Ovary (tissue), 7 donors: ENCODE measurements at regions not wholly inside any gene's neighbourhood (a gene's known extent, or its start where the extent isn't known, plus 50 kb on each side); places are given as distances from the start of the nearest gene placed in this dataset.
"Not testable (repeated sequence)": the region's sequence is repeated elsewhere in the genome, so short reads cannot be mapped to it uniquely, and the experiment has no call there.

ENCODE experiments used
- DNase-seq, 5 donors: peaks; one replicate each; pipeline ENCODE4 v3.0.0-alpha.2; 2019 to 2020
- H3K27ac ChIP-seq, 2 donors: fragments of 200-600 bp; one replicate each; pipeline versions ENCODE4 v1.5.1 to v1.8.0; 2019 to 2022
- H3K27me3 ChIP-seq: fragments of 200-600 bp; one replicate; pipeline ENCODE4 v1.8.0; 2022
- H3K36me3 ChIP-seq: fragments of 200-600 bp; sonication (generic); one replicate; pipeline ENCODE4 v1.5.1; 2019
- H3K4me1 ChIP-seq: one replicate; pipeline ENCODE4 v1.8.1; 2013; ENCODE audit warnings: mild to moderate bottlenecking, moderate library complexity; ENCODE audit not compliant: insufficient read depth
- H3K4me3 ChIP-seq: fragments of 200-600 bp; sonication (generic); one replicate; pipeline ENCODE4 v1.5.1; 2017
- H3K9me3 ChIP-seq, 2 donors: fragments of 200-600 bp in 1 of 2; sonication (generic) in 1 of 2; one replicate each; pipeline versions ENCODE4 v1.5.1 to v1.8.1; 2013 to 2019; ENCODE audit warnings: mild to moderate bottlenecking in 1 of 2, moderate library complexity in 1 of 2
- CTCF ChIP-seq, 3 donors: fragments of 450-650 bp in 2 of 3; fragments of 200-600 bp in 1 of 3; IDR thresholded peaks; one replicate each; pipeline versions ENCODE4 v1.5.1 to v1.8.0; 2016 to 2022; ENCODE audit warnings: antibody characterized with exemption in 3 of 3, mild to moderate bottlenecking in 1 of 3
- EP300 ChIP-seq: sonication (generic); formaldehyde crosslinking; IDR thresholded peaks from one replicate; pipeline ENCODE4 v1.6.1; 2017; ENCODE audit warnings: antibody characterized with exemption
- POLR2A ChIP-seq: fragments of 450-650 bp; IDR thresholded peaks from one replicate; pipeline ENCODE4 v1.6.1; 2017; ENCODE audit warnings: antibody characterized with exemption, mild to moderate bottlenecking, moderate library complexity
- WGBS, 3 donors: extraction: QIAGEN DNeasy Blood & Tissue Kit in 1 of 3; methylation state at CpG; one replicate each; pipeline versions ENCODE4 v1.1.5 to v1.1.7; 2013 to 2017; 5-methylcytosine and 5-hydroxymethylcytosine counted together
- intact Hi-C, 4 donors: fragments of 100-400 bp; cut with DNase I; formaldehyde crosslinking; loops; one replicate each; pipeline versions ENCODE4 v1.11.0 to v1.15.1; 2022 to 2023
- donor health status: DM: no; HTN: no; CAD: no; lungs with moderate emphysema.
- donor health status: DM: no; HTN: no; CAD: no.
- donor health status: Bipolar disorder and iron deficiency.
- donor health status: DM: no; HTN: no; CAD: no.
- donor health status: DM: yes; HTN: yes; CAD: no.

GRCh38 chr11:23769214-23769613, 727.6 kb upstream of the LUZP2 start:
- H3K27me3 ChIP-seq = no peaks in the 10 kb centered on the region
- no peaks in the 10 kb centered on the region for H3K4me1 ChIP-seq
- WGBS, 3 donors = 84 to 91% (median 88%) methylated on average over 1 of the region's 1 CpG
- no peak overlapping the region for H3K27ac ChIP-seq
- intact Hi-C loops = no loop called here
- H3K9me3 ChIP-seq = no peaks in the 10 kb centered on the region
- DNase-seq = no peak
- H3K36me3 ChIP-seq = no peaks in the 10 kb centered on the region
- TF ChIP-seq EP300 = no peak
- TF ChIP-seq POLR2A = no peak
- no peak for TF ChIP-seq CTCF (IDR thresholded peaks at IDR 0.05)
- H3K4me3 ChIP-seq = no peak overlapping the region

- no peaks in the 10 kb centered on the region for H3K4me1 ChIP-seq
- WGBS, 3 donors = 3 to 31% (median 15%) methylated on average over 1 of the region's 1 CpG
- intact Hi-C loops = no loop called here
- no peak overlapping the region for H3K4me3 ChIP-seq
- no peaks in the 10 kb centered on the region for H3K36me3 ChIP-seq
- DNase-seq = no peak
- no peaks in the 10 kb centered on the region for H3K27me3 ChIP-seq
- no peak for TF ChIP-seq POLR2A
- no peak overlapping the region for H3K27ac ChIP-seq
- no peaks in the 10 kb centered on the region for H3K9me3 ChIP-seq
These were observed 724.8 kb upstream of the LUZP2 start for GRCh38 chr11:23772081-23772480.

- TF ChIP-seq CTCF (IDR thresholded peaks at IDR 0.05) = no peak
- no peak for TF ChIP-seq POLR2A
- TF ChIP-seq EP300 = no peak
- H3K27ac ChIP-seq = no peak overlapping the region
- H3K27me3 ChIP-seq = peaks cover 4% of the 10 kb centered on the region
- intact Hi-C loops = no loop called here
- no peak overlapping the region for H3K4me3 ChIP-seq
- 60 to 75% (median 72%) methylated on average over 1 of the region's 1 CpG for WGBS, 3 donors
- no peaks in the 10 kb centered on the region for H3K4me1 ChIP-seq
- H3K36me3 ChIP-seq = no peaks in the 10 kb centered on the region
- DNase-seq = no peak
- H3K9me3 ChIP-seq = no peaks in the 10 kb centered on the region
These were observed 717.9 kb upstream of the LUZP2 start for GRCh38 chr11:23778971-23779370.

- intact Hi-C loops = no loop called here
- H3K27me3 ChIP-seq = peaks cover 4% of the 10 kb centered on the region
- TF ChIP-seq CTCF (IDR thresholded peaks at IDR 0.05) = no peak
- TF ChIP-seq EP300 = no peak
- TF ChIP-seq POLR2A = no peak
- H3K27ac ChIP-seq = no peak overlapping the region
- H3K9me3 ChIP-seq = no peaks in the 10 kb centered on the region
- no peaks in the 10 kb centered on the region for H3K36me3 ChIP-seq
- H3K4me1 ChIP-seq = no peaks in the 10 kb centered on the region
- H3K4me3 ChIP-seq = no peak overlapping the region
- no peak for DNase-seq
These were observed 716.6 kb upstream of the LUZP2 start for GRCh38 chr11:23780231-23780630.

DNA sequence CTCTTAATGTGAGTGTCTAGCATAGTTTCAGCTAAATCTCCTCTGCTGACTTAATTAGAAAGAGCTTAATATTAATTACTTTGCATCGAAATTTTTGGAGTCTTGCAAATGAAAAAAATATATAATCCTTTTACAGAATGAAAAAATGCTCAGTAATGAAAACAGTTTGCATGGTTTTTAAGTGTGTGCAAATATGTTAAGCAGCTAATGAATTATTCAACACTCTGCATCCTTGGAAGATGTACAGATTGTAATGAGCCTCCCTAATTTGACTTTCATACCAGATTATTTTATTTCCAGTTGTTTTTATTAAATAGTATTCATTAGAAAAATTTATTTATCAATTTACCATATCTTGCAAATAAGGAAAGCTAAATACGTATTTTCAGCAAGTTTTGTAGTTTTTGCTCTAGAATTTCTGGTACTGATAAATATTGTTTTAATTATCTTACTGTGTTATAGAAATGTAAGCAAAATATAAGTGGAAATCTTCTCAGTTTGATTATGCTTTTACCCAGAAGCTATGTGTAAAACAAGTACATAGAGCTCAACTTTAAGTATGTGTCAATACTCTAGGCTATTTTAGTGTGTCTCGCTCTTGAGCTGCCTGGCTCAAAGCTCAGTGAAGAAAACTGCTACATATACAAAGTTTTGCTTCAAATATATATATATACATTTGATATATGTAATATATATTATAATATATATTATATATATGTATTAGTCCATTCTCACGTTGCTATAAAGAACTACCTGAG, 714.9 kb upstream of the LUZP2 start:
- Histone ChIP-seq H3K9me3 (no peaks in the 10 kb centered on the region), H3K27ac (no peak overlapping the region), H3K4me1 (no peaks in the 10 kb centered on the region), H3K36me3 (no peaks in the 10 kb centered on the region), H3K4me3 (no peak overlapping the region), H3K27me3 (peaks cover 4% of the 10 kb centered on the region)
- TF ChIP-seq POLR2A = no peak
- TF ChIP-seq CTCF (IDR thresholded peaks at IDR 0.05) = no peak
- no peak for TF ChIP-seq EP300
- 72 to 77% (median 75%) methylated on average over 4 of the region's 4 CpGs for WGBS, 3 donors
- intact Hi-C loops = no loop called here
- no peak for DNase-seq

- H3K27ac ChIP-seq, intact Hi-C loops, H3K27me3 ChIP-seq, H3K36me3 ChIP-seq, H3K9me3 ChIP-seq, DNase-seq, H3K4me3 ChIP-seq, H3K4me1 ChIP-seq: not testable (repeated sequence)
- WGBS, 3 donors = 76 to 85% (median 84%) methylated on average over 1 of the region's 1 CpG
These were observed 709.9 kb upstream of the LUZP2 start for GRCh38 chr11:23786974-23787373.
